ENCODE measurements at regions not wholly inside any gene's neighbourhood (a gene's known extent, or its start where the extent isn't known, plus 50 kb on each side); places are given as distances from the start of the nearest gene placed in this dataset.
"Not testable (repeated sequence)": the region's sequence is repeated elsewhere in the genome, so short reads cannot be mapped to it uniquely, and the experiment has no call there.

GRCh38 chrX:1815456-1816175, 200.8 kb downstream of the ASMT start:
- Histone ChIP-seq H3K4me2 (no peak overlapping the region), H3K9me3 (no peaks in the 10 kb centered on the region), H3K4me3 (no peak overlapping the region), H3K4me1 (no peaks in the 10 kb centered on the region), H3K27ac (no peak overlapping the region)
- no peak for DNase-seq (ENCODE audit: low read depth in 1 of 2, low spot score in 1 of 2)
- WGBS (ENCODE audit: missing lambda C conversion rate), result 70% methylated on average over 15 of the region's 15 CpGs
- no peak for ATAC-seq
- CTCF ChIA-PET, result no interaction called here
- FAIRE-seq, result no peak
- TF ChIP-seq JUN (IDR thresholded peaks at IDR 0.05) (no peak), EP300 (IDR thresholded peaks at IDR 0.05) (no peak), ZSCAN20 (CRISPR knock-in tag; IDR thresholded peaks at IDR 0.05) (no peak), SMC3 (IDR thresholded peaks at IDR 0.05) (no peak), ZC3H11A (IDR thresholded peaks at IDR 0.05) (no peak), ESRRA (IDR thresholded peaks at IDR 0.05; ENCODE audit: borderline replicate concordance, low read length) (no peak), FOSB (CRISPR knock-in tag; IDR thresholded peaks at IDR 0.05) (no peak)
- TF ChIP-seq, protein P1, sequence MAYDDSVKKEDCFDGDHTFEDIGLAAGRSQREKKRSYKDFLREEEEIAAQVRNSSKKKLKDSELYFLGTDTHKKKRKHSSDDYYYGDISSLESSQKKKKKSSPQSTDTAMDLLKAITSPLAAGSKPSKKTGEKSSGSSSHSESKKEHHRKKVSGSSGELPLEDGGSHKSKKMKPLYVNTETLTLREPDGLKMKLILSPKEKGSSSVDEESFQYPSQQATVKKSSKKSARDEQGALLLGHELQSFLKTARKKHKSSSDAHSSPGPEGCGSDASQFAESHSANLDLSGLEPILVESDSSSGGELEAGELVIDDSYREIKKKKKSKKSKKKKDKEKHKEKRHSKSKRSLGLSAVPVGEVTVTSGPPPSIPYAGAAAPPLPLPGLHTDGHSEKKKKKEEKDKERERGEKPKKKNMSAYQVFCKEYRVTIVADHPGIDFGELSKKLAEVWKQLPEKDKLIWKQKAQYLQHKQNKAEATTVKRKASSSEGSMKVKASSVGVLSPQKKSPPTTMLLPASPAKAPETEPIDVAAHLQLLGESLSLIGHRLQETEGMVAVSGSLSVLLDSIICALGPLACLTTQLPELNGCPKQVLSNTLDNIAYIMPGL (CRISPR knock-in tag; IDR thresholded peaks at IDR 0.05; ENCODE audit: borderline replicate concordance), result no peak
- TF ChIP-seq, protein P2, sequence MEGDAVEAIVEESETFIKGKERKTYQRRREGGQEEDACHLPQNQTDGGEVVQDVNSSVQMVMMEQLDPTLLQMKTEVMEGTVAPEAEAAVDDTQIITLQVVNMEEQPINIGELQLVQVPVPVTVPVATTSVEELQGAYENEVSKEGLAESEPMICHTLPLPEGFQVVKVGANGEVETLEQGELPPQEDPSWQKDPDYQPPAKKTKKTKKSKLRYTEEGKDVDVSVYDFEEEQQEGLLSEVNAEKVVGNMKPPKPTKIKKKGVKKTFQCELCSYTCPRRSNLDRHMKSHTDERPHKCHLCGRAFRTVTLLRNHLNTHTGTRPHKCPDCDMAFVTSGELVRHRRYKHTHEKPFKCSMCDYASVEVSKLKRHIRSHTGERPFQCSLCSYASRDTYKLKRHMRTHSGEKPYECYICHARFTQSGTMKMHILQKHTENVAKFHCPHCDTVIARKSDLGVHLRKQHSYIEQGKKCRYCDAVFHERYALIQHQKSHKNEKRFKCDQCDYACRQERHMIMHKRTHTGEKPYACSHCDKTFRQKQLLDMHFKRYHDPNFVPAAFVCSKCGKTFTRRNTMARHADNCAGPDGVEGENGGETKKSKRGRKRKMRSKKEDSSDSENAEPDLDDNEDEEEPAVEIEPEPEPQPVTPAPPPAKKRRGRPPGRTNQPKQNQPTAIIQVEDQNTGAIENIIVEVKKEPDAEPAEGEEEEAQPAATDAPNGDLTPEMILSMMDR (IDR thresholded peaks at IDR 0.05), result no peak
- POLR2A ChIA-PET, result no interaction called here

DNA sequence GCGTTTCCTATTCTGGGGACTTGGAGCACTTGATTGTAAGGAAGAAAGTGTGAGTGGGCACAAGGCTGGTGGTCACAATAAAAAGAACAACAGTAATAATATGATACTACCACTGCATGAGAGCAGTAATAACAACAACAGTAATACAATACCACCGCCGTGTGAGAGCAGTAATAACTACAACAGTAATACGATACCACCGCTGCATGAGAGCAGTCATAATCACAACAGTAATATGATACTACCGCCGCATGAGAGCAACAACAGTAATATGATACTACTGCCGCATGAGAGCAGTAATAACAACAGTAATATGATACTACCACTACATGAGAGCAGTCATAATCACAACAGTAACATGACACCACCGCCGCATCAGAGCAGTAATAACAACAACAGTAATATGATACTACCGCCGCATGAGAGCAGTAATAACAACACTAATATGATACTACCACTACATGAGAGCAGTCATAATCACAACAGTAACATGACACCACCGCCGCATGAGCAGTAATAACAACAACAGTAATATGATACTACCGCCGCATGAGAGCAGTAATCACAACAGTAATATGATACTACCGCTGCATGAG, 201.6 kb downstream of the ASMT start:
- H3K4me2 ChIP-seq; ATAC-seq; H3K4me3 ChIP-seq; POLR2A ChIA-PET; FAIRE-seq; DNase-seq (ENCODE audit: low read depth in 1 of 2, low spot score in 1 of 2); H3K4me1 ChIP-seq; H3K27ac ChIP-seq; H3K9me3 ChIP-seq; CTCF ChIA-PET: not testable (repeated sequence)
- 91% methylated on average over 17 of the region's 17 CpGs for WGBS (ENCODE audit: missing lambda C conversion rate)

- TF ChIP-seq FOXS1 (CRISPR knock-in tag; IDR thresholded peaks at IDR 0.05) (no peak), ZFP36 (IDR thresholded peaks at IDR 0.05; ENCODE audit: borderline replicate concordance, partially characterized antibody) (no peak), KDM1A (IDR thresholded peaks at IDR 0.05; ENCODE audit: low read depth) (no peak), CBX8 (IDR thresholded peaks at IDR 0.05) (no peak), MAZ (IDR thresholded peaks at IDR 0.05; ENCODE audit: borderline replicate concordance, low read depth, low read length) (no peak), RCOR1 (IDR thresholded peaks at IDR 0.05; ENCODE audit: low read depth, low read length) (no peak), FOSL2 (IDR thresholded peaks at IDR 0.05) (no peak), FOSL2 (CRISPR knock-in tag; IDR thresholded peaks at IDR 0.05) (no peak), JUN (IDR thresholded peaks at IDR 0.05) (no peak), CHD2 (IDR thresholded peaks at IDR 0.05; ENCODE audit: low read length, partially characterized antibody) (no peak), RNF2 (IDR thresholded peaks at IDR 0.05; ENCODE audit: borderline replicate concordance, low read depth) (no peak), GATA3 (IDR thresholded peaks at IDR 0.05; ENCODE audit: borderline replicate concordance) (no peak), EHMT2 (IDR thresholded peaks at IDR 0.05; ENCODE audit: low read depth) (no peak), TP53 (CRISPR knock-in tag; IDR thresholded peaks at IDR 0.05) (no peak)
- TF ChIP-seq, protein P3, sequence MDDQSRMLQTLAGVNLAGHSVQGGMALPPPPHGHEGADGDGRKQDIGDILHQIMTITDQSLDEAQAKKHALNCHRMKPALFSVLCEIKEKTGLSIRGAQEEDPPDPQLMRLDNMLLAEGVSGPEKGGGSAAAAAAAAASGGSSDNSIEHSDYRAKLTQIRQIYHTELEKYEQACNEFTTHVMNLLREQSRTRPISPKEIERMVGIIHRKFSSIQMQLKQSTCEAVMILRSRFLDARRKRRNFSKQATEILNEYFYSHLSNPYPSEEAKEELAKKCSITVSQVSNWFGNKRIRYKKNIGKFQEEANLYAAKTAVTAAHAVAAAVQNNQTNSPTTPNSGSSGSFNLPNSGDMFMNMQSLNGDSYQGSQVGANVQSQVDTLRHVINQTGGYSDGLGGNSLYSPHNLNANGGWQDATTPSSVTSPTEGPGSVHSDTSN (IDR thresholded peaks at IDR 0.05), result no peak
- TF ChIP-seq, protein P1 (CRISPR knock-in tag; IDR thresholded peaks at IDR 0.05; ENCODE audit: borderline replicate concordance), result no peak
- Histone ChIP-seq H3K27ac (no peak overlapping the region), H3K4me3 (no peak overlapping the region), H3K4me2 (no peak overlapping the region), H3K9me3 (no peaks in the 10 kb centered on the region), H3K4me1 (no peaks in the 10 kb centered on the region)
- ChIA-PET POLR2A (no interaction called here), CTCF (no interaction called here)
- WGBS (ENCODE audit: missing lambda C conversion rate), result 68% methylated on average over 8 of the region's 8 CpGs
- DNase-seq (ENCODE audit: low read depth in 1 of 2, low spot score in 1 of 2) (no peak), FAIRE-seq (no peak), ATAC-seq (no peak)
These were observed 207.0 kb downstream of the ASMT start for GRCh38 chrX:1821846-1822245.
